Right cardiac atrium (tissue), 5 donors: ENCODE measurements at regions not wholly inside any gene's neighbourhood (a gene's known extent, or its start where the extent isn't known, plus 50 kb on each side); places are given as distances from the start of the nearest gene placed in this dataset.

ENCODE experiments used
- ATAC-seq, 2 donors: fragments of 200-7000 bp; cut with Tn5 transposase; one replicate each; pipeline versions ENCODE4 v1.8.0 to v1.9.1; 2020; ENCODE audit warnings: moderate library complexity in 2 of 2, mild to moderate bottlenecking in 1 of 2
- DNase-seq, 3 donors: peaks; one replicate each; pipeline ENCODE4 v3.0.0-alpha.2; 2020
- H3K27ac ChIP-seq: one replicate; pipeline ENCODE4 v1.5.1; 2013; ENCODE audit warnings: mild to moderate bottlenecking, low read length, control low read depth, moderate library complexity
- H3K27me3 ChIP-seq: one replicate; pipeline ENCODE4 v1.6.1; 2013; ENCODE audit not compliant: control insufficient read depth, insufficient read depth
- H3K4me1 ChIP-seq: one replicate; pipeline ENCODE4 v1.6.1; 2013; ENCODE audit warnings: low read length; ENCODE audit not compliant: control insufficient read depth, insufficient read depth
- H3K4me3 ChIP-seq: one replicate; pipeline ENCODE4 v1.5.1; 2013; ENCODE audit warnings: low read length, control low read depth
- H3K9me3 ChIP-seq: one replicate; pipeline ENCODE4 v1.6.1; 2013; ENCODE audit warnings: low read length; ENCODE audit not compliant: control insufficient read depth
- WGBS: extraction: QIAGEN DNeasy Blood & Tissue Kit; methylation state at CpG from one replicate; pipeline ENCODE4 v1.1.7; 2013; 5-methylcytosine and 5-hydroxymethylcytosine counted together
- intact Hi-C, 4 donors: fragments of 100-400 bp; cut with DNase I; formaldehyde crosslinking; loops; one replicate each; pipeline versions ENCODE4 v1.11.0 to v1.14.0; 2022 to 2023
- donor health status: healthy with polysubstance abuse.
- donor health status: DM: no; HTN: yes; CAD: no.
- donor health status: DM: no; HTN: no; CAD: no.
- donor health status: DM: no; HTN: yes; CAD: no; lungs with severe emphysema.
- donor health status: DM: yes; HTN: yes; CAD: no.

- Histone ChIP-seq H3K4me1 (no peaks in the 10 kb centered on the region), H3K27me3 (no peaks in the 10 kb centered on the region), H3K27ac (no peak overlapping the region), H3K4me3 (no peak overlapping the region), H3K9me3 (no peaks in the 10 kb centered on the region)
- WGBS, result 71% methylated on average over 5 of the region's 5 CpGs
- DNase-seq (no peak), ATAC-seq (no peak)
- intact Hi-C loops, result no loop called here
These were observed 686.2 kb upstream of the NR2F2 start for GRCh38 chr15:95644100-95644875.

GRCh38 chr15:95645791-95646338, 684.6 kb upstream of the NR2F2 start:
- no peaks in the 10 kb centered on the region for H3K4me1 ChIP-seq
- ATAC-seq, result no peak
- no peak overlapping the region for H3K27ac ChIP-seq
- no peaks in the 10 kb centered on the region for H3K27me3 ChIP-seq
- intact Hi-C loops, result no loop called here
- DNase-seq, result no peak
- H3K4me3 ChIP-seq, result no peak overlapping the region
- 82% methylated on average over 4 of the region's 4 CpGs for WGBS
- no peaks in the 10 kb centered on the region for H3K9me3 ChIP-seq

GRCh38 chr15:95646484-95647273, 683.8 kb upstream of the NR2F2 start:
- ATAC-seq (no peak), DNase-seq (no peak)
- Histone ChIP-seq H3K4me3 (no peak overlapping the region), H3K27ac (no peak overlapping the region), H3K9me3 (no peaks in the 10 kb centered on the region), H3K27me3 (no peaks in the 10 kb centered on the region), H3K4me1 (no peaks in the 10 kb centered on the region)
- intact Hi-C loops, result no loop called here
- 93% methylated on average over 8 of the region's 8 CpGs for WGBS

- ATAC-seq, result no peak
- WGBS, result 91% methylated on average over 10 of the region's 10 CpGs
- no peak overlapping the region for H3K4me3 ChIP-seq
These were observed 682.8 kb upstream of the NR2F2 start for GRCh38 chr15:95647531-95648277.

GRCh38 chr15:95653361-95653805, 677.1 kb upstream of the NR2F2 start:
- Histone ChIP-seq H3K9me3 (no peaks in the 10 kb centered on the region), H3K27me3 (no peaks in the 10 kb centered on the region), H3K27ac (no peak overlapping the region), H3K4me3 (no peak overlapping the region), H3K4me1 (no peaks in the 10 kb centered on the region)
- 97% methylated on average over 8 of the region's 8 CpGs for WGBS
- no peak for DNase-seq
- no peak for ATAC-seq
- intact Hi-C loops, result no loop called here

More at GRCh38 chr15:95647531-95648277, 682.8 kb upstream of the NR2F2 start:
- H3K9me3 ChIP-seq, result no peaks in the 10 kb centered on the region
- DNase-seq, result no peak
- no peaks in the 10 kb centered on the region for H3K4me1 ChIP-seq
- H3K27me3 ChIP-seq, result no peaks in the 10 kb centered on the region
- intact Hi-C loops, result no loop called here
- no peak overlapping the region for H3K27ac ChIP-seq

GRCh38 chr15:95655089-95655607, 675.4 kb upstream of the NR2F2 start:
- H3K9me3 ChIP-seq, result no peaks in the 10 kb centered on the region
- H3K4me3 ChIP-seq, result no peak overlapping the region
- H3K4me1 ChIP-seq, result no peaks in the 10 kb centered on the region
- no peak overlapping the region for H3K27ac ChIP-seq
- WGBS, result 76% methylated on average over 4 of the region's 4 CpGs
- DNase-seq (no peak), ATAC-seq (no peak)
- intact Hi-C loops, result no loop called here
- no peaks in the 10 kb centered on the region for H3K27me3 ChIP-seq

- Histone ChIP-seq H3K27me3 (no peaks in the 10 kb centered on the region), H3K9me3 (no peaks in the 10 kb centered on the region), H3K4me1 (no peaks in the 10 kb centered on the region), H3K27ac (no peak overlapping the region), H3K4me3 (no peak overlapping the region)
- ATAC-seq (no peak), DNase-seq (no peak)
- intact Hi-C loops, result no loop called here
- WGBS, result 83% methylated on average over 2 of the region's 2 CpGs
These were observed 673.9 kb upstream of the NR2F2 start for GRCh38 chr15:95656595-95656994.

GRCh38 chr15:95658799-95659198, 671.7 kb upstream of the NR2F2 start:
- Histone ChIP-seq H3K27ac (no peak overlapping the region), H3K4me1 (peaks cover 2% of the 10 kb centered on the region), H3K27me3 (no peaks in the 10 kb centered on the region), H3K9me3 (no peaks in the 10 kb centered on the region), H3K4me3 (no peak overlapping the region)
- no peak for DNase-seq
- intact Hi-C loops, result no loop called here
- ATAC-seq, result no peak
- 87% methylated on average over 3 of the region's 3 CpGs for WGBS

GRCh38 chr15:95659656-95660055, 670.8 kb upstream of the NR2F2 start:
- H3K4me1 ChIP-seq, result peaks cover 2% of the 10 kb centered on the region
- no peaks in the 10 kb centered on the region for H3K9me3 ChIP-seq
- intact Hi-C loops, result no loop called here
- ATAC-seq (no peak), DNase-seq (peak in 1 of 3 donors; percentile 17)
- no peak overlapping the region for H3K27ac ChIP-seq
- no peaks in the 10 kb centered on the region for H3K27me3 ChIP-seq
- 79% methylated on average over 11 of the region's 11 CpGs for WGBS
- H3K4me3 ChIP-seq, result no peak overlapping the region

GRCh38 chr15:95662638-95663037, 667.9 kb upstream of the NR2F2 start:
- Histone ChIP-seq H3K4me1 (peaks cover 4% of the 10 kb centered on the region), H3K9me3 (no peaks in the 10 kb centered on the region), H3K4me3 (no peak overlapping the region), H3K27me3 (no peaks in the 10 kb centered on the region), H3K27ac (no peak overlapping the region)
- intact Hi-C loops, result no loop called here
- WGBS, result 74% methylated on average over 1 of the region's 1 CpG
- DNase-seq, result no peak
- no peak for ATAC-seq
